Neural progenitor cell (in vitro differentiated cells): ENCODE measurements at regions not wholly inside any gene's neighbourhood (a gene's known extent, or its start where the extent isn't known, plus 50 kb on each side); places are given as distances from the start of the nearest gene placed in this dataset.

Experiments
- DNase-seq: peaks from one replicate; pipeline ENCODE4 v3.0.0-alpha.2; 2016; ENCODE audit warnings: low spot score
- H2AFZ ChIP-seq: fragments of 200-600 bp; sonication (generic); replicated peaks from 2 replicates; pipeline ENCODE4 v1.6.1; 2016; ENCODE audit warnings: antibody characterized with exemption
- H3F3A ChIP-seq: fragments of 200-600 bp; sonication (generic); 2 replicates; pipeline ENCODE4 v1.6.1; 2016; ENCODE audit warnings: antibody characterized with exemption, low read depth
- H3K27ac ChIP-seq: fragments of 200-600 bp; sonication (generic); 2 replicates; pipeline ENCODE4 v1.5.1; 2016; ENCODE audit warnings: mild to moderate bottlenecking
- H3K27me3 ChIP-seq: fragments of 200-600 bp; sonication (generic); 2 replicates; pipeline ENCODE4 v1.6.1; 2016; ENCODE audit warnings: mild to moderate bottlenecking, moderate library complexity
- H3K36me3 ChIP-seq: fragments of 200-600 bp; sonication (generic); 2 replicates; pipeline ENCODE4 v1.5.1; 2016
- H3K4me1 ChIP-seq: fragments of 200-600 bp; sonication (generic); 2 replicates; pipeline ENCODE4 v1.6.1; 2016; ENCODE audit warnings: mixed run types
- H3K4me2 ChIP-seq: fragments of 200-600 bp; sonication (generic); 2 replicates; pipeline ENCODE4 v1.6.1; 2016
- H3K4me3 ChIP-seq: fragments of 200-600 bp; sonication (generic); 2 replicates; pipeline ENCODE4 v1.5.1; 2016
- H3K79me2 ChIP-seq: fragments of 200-600 bp; sonication (generic); 2 replicates; pipeline ENCODE4 v1.6.1; 2016; ENCODE audit warnings: low read depth
- H3K9ac ChIP-seq: fragments of 200-600 bp; sonication (generic); 2 replicates; pipeline ENCODE4 v1.6.1; 2016
- H3K9me3 ChIP-seq: fragments of 200-600 bp; sonication (generic); 2 replicates; pipeline ENCODE4 v1.5.1; 2016; ENCODE audit warnings: low read depth
- H4K20me1 ChIP-seq: fragments of 200-600 bp; sonication (generic); 2 replicates; pipeline ENCODE4 v1.6.1; 2016; ENCODE audit warnings: low read depth
- H3K27ac Mint-ChIP-seq: 3 replicates; pipeline ENCODE4 v1.8.0; 2021; ENCODE audit warnings: mixed read lengths
- H3K27me3 Mint-ChIP-seq: 2 replicates; pipeline ENCODE4 v1.8.0; 2022; ENCODE audit warnings: low read depth, mild to moderate bottlenecking, inconsistent platforms, moderate library complexity, mixed read lengths; ENCODE audit not compliant: insufficient read depth
- H3K36me3 Mint-ChIP-seq: 3 replicates; pipeline ENCODE4 v1.8.0; 2021; ENCODE audit warnings: mixed read lengths
- H3K4me1 Mint-ChIP-seq: 3 replicates; pipeline ENCODE4 v1.8.0; 2021; ENCODE audit warnings: mixed read lengths
- H3K4me3 Mint-ChIP-seq: 3 replicates; pipeline ENCODE4 v1.8.0; 2021; ENCODE audit warnings: mild to moderate bottlenecking, moderate library complexity, mixed read lengths
- H3K9me3 Mint-ChIP-seq: 3 replicates; pipeline ENCODE4 v1.8.0; 2020; ENCODE audit warnings: mixed read lengths
- CTCF ChIP-seq: fragments of 200-600 bp; sonication (generic); IDR thresholded peaks from 2 replicates; pipeline ENCODE4 v1.5.1; 2017; ENCODE audit warnings: antibody characterized with exemption, mild to moderate bottlenecking
- EZH2 ChIP-seq: fragments of 200-600 bp; sonication (generic); IDR thresholded peaks from 2 replicates; pipeline ENCODE4 v1.6.1; 2017; ENCODE audit warnings: antibody characterized with exemption, mild to moderate bottlenecking, moderate library complexity
- EZH2phosphoT487 ChIP-seq: fragments of 200-600 bp; sonication (generic); IDR thresholded peaks from 2 replicates; pipeline ENCODE4 v1.6.1; 2017; ENCODE audit warnings: antibody characterized with exemption

- Histone ChIP-seq H3K4me1 (no peaks in the 10 kb centered on the region), H3K79me2 (no peaks in the 10 kb centered on the region), H3K27ac (no peak overlapping the region), H3K4me2 (no peak overlapping the region), H3K4me3 (no peak overlapping the region), H3K9me3 (no peaks in the 10 kb centered on the region), H3K27me3 (no peaks in the 10 kb centered on the region), H4K20me1 (no peaks in the 10 kb centered on the region), H2AFZ (no peak overlapping the region), H3K9ac (no peak overlapping the region), H3F3A (no peaks in the 10 kb centered on the region), H3K36me3 (no peaks in the 10 kb centered on the region)
- TF ChIP-seq EZH2phosphoT487 (no peak), EZH2 (no peak), CTCF (no peak)
- no peaks in the 10 kb centered on the region for H3K4me1 Mint-ChIP-seq
- H3K36me3 Mint-ChIP-seq = no peaks in the 10 kb centered on the region
- no peaks in the 10 kb centered on the region for H3K27me3 Mint-ChIP-seq
- no peaks in the 10 kb centered on the region for H3K9me3 Mint-ChIP-seq
- H3K27ac Mint-ChIP-seq = no peak overlapping the region
- no peak overlapping the region for H3K4me3 Mint-ChIP-seq
- DNase-seq = no peak
Observed at GRCh38 chr5:107253246-107253645, 417.5 kb downstream of the EFNA5 start.

- no peaks in the 10 kb centered on the region for H3K36me3 ChIP-seq
- no peak overlapping the region for H2AFZ ChIP-seq
- no peak overlapping the region for H3K4me3 ChIP-seq
- H3K27ac ChIP-seq = no peak overlapping the region
- no peak overlapping the region for H3K9ac ChIP-seq
- Mint-ChIP-seq H3K4me1 (no peaks in the 10 kb centered on the region), H3K36me3 (no peaks in the 10 kb centered on the region), H3K27ac (no peak overlapping the region), H3K27me3 (no peaks in the 10 kb centered on the region), H3K4me3 (no peak overlapping the region), H3K9me3 (no peaks in the 10 kb centered on the region)
- no peaks in the 10 kb centered on the region for H3F3A ChIP-seq
- H3K4me2 ChIP-seq = no peak overlapping the region
- H3K27me3 ChIP-seq = no peaks in the 10 kb centered on the region
- no peak for DNase-seq
- no peaks in the 10 kb centered on the region for H3K79me2 ChIP-seq
- no peaks in the 10 kb centered on the region for H3K4me1 ChIP-seq
- no peaks in the 10 kb centered on the region for H3K9me3 ChIP-seq
- no peaks in the 10 kb centered on the region for H4K20me1 ChIP-seq
- TF ChIP-seq CTCF (no peak), EZH2phosphoT487 (no peak), EZH2 (no peak)
Observed at GRCh38 chr5:107251151-107251550, 419.6 kb downstream of the EFNA5 start.

GRCh38 chr5:107248066-107248695, 422.6 kb downstream of the EFNA5 start:
- no peaks in the 10 kb centered on the region for H3K79me2 ChIP-seq
- no peaks in the 10 kb centered on the region for H3K9me3 Mint-ChIP-seq
- no peaks in the 10 kb centered on the region for H3K9me3 ChIP-seq
- no peak overlapping the region for H3K27ac Mint-ChIP-seq
- H3K36me3 ChIP-seq = no peaks in the 10 kb centered on the region
- H3K4me1 Mint-ChIP-seq = no peaks in the 10 kb centered on the region
- no peak overlapping the region for H3K4me3 ChIP-seq
- H4K20me1 ChIP-seq = no peaks in the 10 kb centered on the region
- H2AFZ ChIP-seq = no peak overlapping the region
- H3K27me3 Mint-ChIP-seq = no peaks in the 10 kb centered on the region
- H3K4me3 Mint-ChIP-seq = no peak overlapping the region
- H3K4me2 ChIP-seq = no peak overlapping the region
- no peaks in the 10 kb centered on the region for H3F3A ChIP-seq
- peak; percentile 69 for DNase-seq
- TF ChIP-seq CTCF (peak; percentile 94), EZH2 (no peak), EZH2phosphoT487 (no peak)
- H3K27ac ChIP-seq = no peak overlapping the region
- H3K4me1 ChIP-seq = no peaks in the 10 kb centered on the region
- H3K9ac ChIP-seq = no peak overlapping the region
- H3K27me3 ChIP-seq = no peaks in the 10 kb centered on the region
- H3K36me3 Mint-ChIP-seq = no peaks in the 10 kb centered on the region
